ENCODE measurements at regions not wholly inside any gene's neighbourhood (a gene's known extent, or its start where the extent isn't known, plus 50 kb on each side); places are given as distances from the start of the nearest gene placed in this dataset.

- in situ Hi-C loops (cut with MboI; ENCODE audit: low pct_unique_long_range_greater_than_20kb, low sequenced_read_pairs, unreplicated experiment), result no loop called here
- DNase-seq (ENCODE audit: low spot score), result no peak
- TF ChIP-seq, protein P1, sequence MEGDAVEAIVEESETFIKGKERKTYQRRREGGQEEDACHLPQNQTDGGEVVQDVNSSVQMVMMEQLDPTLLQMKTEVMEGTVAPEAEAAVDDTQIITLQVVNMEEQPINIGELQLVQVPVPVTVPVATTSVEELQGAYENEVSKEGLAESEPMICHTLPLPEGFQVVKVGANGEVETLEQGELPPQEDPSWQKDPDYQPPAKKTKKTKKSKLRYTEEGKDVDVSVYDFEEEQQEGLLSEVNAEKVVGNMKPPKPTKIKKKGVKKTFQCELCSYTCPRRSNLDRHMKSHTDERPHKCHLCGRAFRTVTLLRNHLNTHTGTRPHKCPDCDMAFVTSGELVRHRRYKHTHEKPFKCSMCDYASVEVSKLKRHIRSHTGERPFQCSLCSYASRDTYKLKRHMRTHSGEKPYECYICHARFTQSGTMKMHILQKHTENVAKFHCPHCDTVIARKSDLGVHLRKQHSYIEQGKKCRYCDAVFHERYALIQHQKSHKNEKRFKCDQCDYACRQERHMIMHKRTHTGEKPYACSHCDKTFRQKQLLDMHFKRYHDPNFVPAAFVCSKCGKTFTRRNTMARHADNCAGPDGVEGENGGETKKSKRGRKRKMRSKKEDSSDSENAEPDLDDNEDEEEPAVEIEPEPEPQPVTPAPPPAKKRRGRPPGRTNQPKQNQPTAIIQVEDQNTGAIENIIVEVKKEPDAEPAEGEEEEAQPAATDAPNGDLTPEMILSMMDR (IDR thresholded peaks at IDR 0.05; ENCODE audit: extremely low read depth, insufficient read depth, missing control alignments), result no peak
Measured at GRCh38 chr1:78415165-78415564, 75.6 kb upstream of the PTGFR start.

GRCh38 chr1:78419309-78419708 is 71.5 kb upstream of the PTGFR start:
- in situ Hi-C loops (cut with MboI; ENCODE audit: low pct_unique_long_range_greater_than_20kb, low sequenced_read_pairs, unreplicated experiment), result no loop called here
- DNase-seq (ENCODE audit: low spot score), result no peak
- TF ChIP-seq, protein P1 (IDR thresholded peaks at IDR 0.05; ENCODE audit: extremely low read depth, insufficient read depth, missing control alignments), result no peak

DNA sequence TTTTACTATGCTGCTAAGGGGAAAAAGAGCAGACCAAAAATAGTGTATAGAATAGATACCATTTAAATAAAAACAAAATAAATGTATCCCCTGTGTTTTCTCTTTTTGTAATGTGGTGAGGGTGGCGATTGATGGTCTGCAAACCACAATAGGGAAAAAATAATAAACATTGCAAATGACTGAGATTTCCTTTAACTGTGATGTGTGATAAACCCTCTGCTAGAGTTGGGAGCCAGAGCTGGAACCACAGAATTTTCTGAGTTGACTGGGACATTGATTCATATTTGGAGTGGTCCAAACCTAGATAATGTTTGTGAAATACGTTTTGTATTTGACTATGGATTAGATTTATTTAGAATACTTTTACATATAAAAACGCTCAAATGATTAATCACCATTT is 70.6 kb upstream of the PTGFR start:
- in situ Hi-C loops (cut with MboI; ENCODE audit: low pct_unique_long_range_greater_than_20kb, low sequenced_read_pairs, unreplicated experiment), result no loop called here
- TF ChIP-seq, protein P1 (IDR thresholded peaks at IDR 0.05; ENCODE audit: extremely low read depth, insufficient read depth, missing control alignments), result no peak
- no peak for DNase-seq (ENCODE audit: low spot score)

DNA sequence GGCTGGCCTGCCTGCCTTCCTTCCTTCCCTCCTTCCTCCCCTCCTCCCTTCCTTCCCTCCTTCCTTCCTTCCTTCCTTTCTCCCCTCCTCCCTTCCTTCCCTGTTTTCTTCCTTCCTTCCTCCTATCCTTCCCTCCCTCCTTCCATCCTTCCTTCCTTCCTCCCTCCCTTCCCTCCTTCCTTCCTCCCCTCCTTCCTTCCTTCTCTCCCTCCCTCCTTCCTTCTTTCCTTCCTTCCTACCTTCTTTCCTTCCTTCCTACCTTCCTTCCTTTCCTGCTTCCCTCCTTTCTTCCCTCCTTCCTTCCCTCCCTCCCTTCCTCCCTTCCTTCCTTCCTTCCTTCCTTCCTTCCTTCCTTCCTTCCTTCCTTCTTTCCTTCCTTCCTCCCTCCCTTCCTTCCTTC is 70.1 kb upstream of the PTGFR start:
- TF ChIP-seq, protein P1 (IDR thresholded peaks at IDR 0.05; ENCODE audit: extremely low read depth, insufficient read depth, missing control alignments), result no peak
- no peak for DNase-seq (ENCODE audit: low spot score)
- in situ Hi-C loops (cut with MboI; ENCODE audit: low pct_unique_long_range_greater_than_20kb, low sequenced_read_pairs, unreplicated experiment), result no loop called here

- TF ChIP-seq, protein P1 (IDR thresholded peaks at IDR 0.05; ENCODE audit: extremely low read depth, insufficient read depth, missing control alignments), result no peak
- in situ Hi-C loops (cut with MboI; ENCODE audit: low pct_unique_long_range_greater_than_20kb, low sequenced_read_pairs, unreplicated experiment), result no loop called here
- DNase-seq (ENCODE audit: low spot score), result no peak
Measured at GRCh38 chr1:78424720-78425119, 66.1 kb upstream of the PTGFR start.

- DNase-seq (ENCODE audit: low spot score), result no peak
- TF ChIP-seq, protein P1 (IDR thresholded peaks at IDR 0.05; ENCODE audit: extremely low read depth, insufficient read depth, missing control alignments), result no peak
- in situ Hi-C loops (cut with MboI; ENCODE audit: low pct_unique_long_range_greater_than_20kb, low sequenced_read_pairs, unreplicated experiment), result no loop called here
Measured at GRCh38 chr1:78426408-78426807, 64.4 kb upstream of the PTGFR start.

DNA sequence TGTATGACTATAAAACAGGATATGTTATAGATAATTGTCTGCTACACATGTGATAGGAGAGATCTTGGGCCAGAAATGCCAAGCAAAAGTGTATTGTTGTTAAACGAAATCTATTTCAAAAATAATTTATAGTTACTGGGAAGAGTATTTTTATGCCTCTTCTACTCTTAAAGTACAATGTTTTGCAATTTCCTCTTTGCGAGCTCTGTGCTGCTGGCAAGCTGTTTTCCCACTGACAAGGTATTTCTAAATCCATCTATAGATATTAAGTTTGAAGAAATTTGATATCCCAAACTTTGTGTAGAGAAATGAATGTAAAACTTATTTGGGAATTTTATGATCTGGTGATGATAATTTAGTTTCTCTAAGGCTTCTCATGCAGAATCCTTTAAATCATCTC is 63.3 kb upstream of the PTGFR start:
- TF ChIP-seq, protein P1 (IDR thresholded peaks at IDR 0.05; ENCODE audit: extremely low read depth, insufficient read depth, missing control alignments), result no peak
- in situ Hi-C loops (cut with MboI; ENCODE audit: low pct_unique_long_range_greater_than_20kb, low sequenced_read_pairs, unreplicated experiment), result no loop called here
- DNase-seq (ENCODE audit: low spot score), result no peak

Data from GM13977 (cell line).